NCI-H69 (cell line): ENCODE measurements at regions not wholly inside any gene's neighbourhood (a gene's known extent, or its start where the extent isn't known, plus 50 kb on each side); places are given as distances from the start of the nearest gene placed in this dataset.

Source experiments
- DNase-seq: peaks from one replicate; lab custom pipeline; 2025; lab: John Stamatoyannopoulos, UW

- no peak for DNase-seq
Measured at GRCh38 chr2:139020287-139020686, 240.1 kb upstream of the NXPH2 start.

GRCh38 chr2:139018252-139018651 is 238.1 kb upstream of the NXPH2 start:
- DNase-seq: no peak

- no peak for DNase-seq
Measured at GRCh38 chr2:139007130-139007529, 226.9 kb upstream of the NXPH2 start.

GRCh38 chr2:139000131-139000785 is 220.1 kb upstream of the NXPH2 start:
- no peak for DNase-seq

GRCh38 chr2:138997856-138998517 is 217.8 kb upstream of the NXPH2 start:
- peak; percentile 2 for DNase-seq

GRCh38 chr2:138997346-138997745 is 217.2 kb upstream of the NXPH2 start:
- DNase-seq: no peak

GRCh38 chr2:138994502-138994901 is 214.3 kb upstream of the NXPH2 start:
- DNase-seq: peak; percentile 54

GRCh38 chr2:138985881-138986280 is 205.7 kb upstream of the NXPH2 start:
- DNase-seq: no peak

GRCh38 chr2:138979131-138979785 is 199.1 kb upstream of the NXPH2 start:
- DNase-seq: peak; percentile 8

GRCh38 chr2:138974651-138975050 is 194.5 kb upstream of the NXPH2 start:
- DNase-seq: no peak

- DNase-seq: peak; percentile 72
Measured at GRCh38 chr2:138964418-138964817, 184.2 kb upstream of the NXPH2 start.

GRCh38 chr2:138962686-138963085 is 182.5 kb upstream of the NXPH2 start:
- DNase-seq: no peak

GRCh38 chr2:138960191-138960590 is 180.0 kb upstream of the NXPH2 start:
- peak; percentile 78 for DNase-seq

- no peak for DNase-seq
Measured at GRCh38 chr2:138959031-138959430, 178.8 kb upstream of the NXPH2 start.

GRCh38 chr2:138956116-138956515 is 175.9 kb upstream of the NXPH2 start:
- DNase-seq: peak; percentile 88

GRCh38 chr2:138950486-138950885 is 170.3 kb upstream of the NXPH2 start:
- DNase-seq: no peak

- DNase-seq: peak; percentile 9
Measured at GRCh38 chr2:138949517-138949916, 169.3 kb upstream of the NXPH2 start.

- no peak for DNase-seq
Measured at GRCh38 chr2:138948070-138948539, 167.9 kb upstream of the NXPH2 start.

GRCh38 chr2:138943470-138943869 is 163.3 kb upstream of the NXPH2 start:
- no peak for DNase-seq

- DNase-seq: peak; percentile 8
Measured at GRCh38 chr2:138942466-138942865, 162.3 kb upstream of the NXPH2 start.

- DNase-seq: no peak
Measured at GRCh38 chr2:138931284-138932256, 151.4 kb upstream of the NXPH2 start.

- no peak for DNase-seq
Measured at GRCh38 chr2:138930571-138930970, 150.4 kb upstream of the NXPH2 start.
